Astrocyte (in vitro differentiated cells and primary cell): ENCODE measurements at regions not wholly inside any gene's neighbourhood (a gene's known extent, or its start where the extent isn't known, plus 50 kb on each side); places are given as distances from the start of the nearest gene placed in this dataset.
"Not testable (repeated sequence)": the region's sequence is repeated elsewhere in the genome, so short reads cannot be mapped to it uniquely, and the experiment has no call there.

ENCODE experiments used
- DNase-seq: peaks from one replicate; pipeline ENCODE4 v3.0.0-alpha.2; 2010; ENCODE audit warnings: low read depth
- FAIRE-seq: peaks from 2 replicates; lab custom pipeline; 2011; peaks lifted over from hg19 to GRCh38; lab: Jason Lieb, UNC
- H2AFZ ChIP-seq: 2 replicates; pipeline ENCODE4 v1.6.0; 2012; ENCODE audit warnings: low read depth, low read length, inconsistent platforms
- H3K27ac ChIP-seq: 2 replicates; pipeline ENCODE4 v1.5.1; 2011; ENCODE audit warnings: low read depth, low read length, inconsistent platforms
- H3K27me3 ChIP-seq: 2 replicates; pipeline ENCODE4 v1.6.0; 2011; ENCODE audit warnings: low read length, inconsistent platforms; ENCODE audit not compliant: insufficient read depth
- H3K36me3 ChIP-seq: 2 replicates; pipeline ENCODE4 v1.5.1; 2011; ENCODE audit warnings: low read length, inconsistent platforms; ENCODE audit not compliant: insufficient read depth
- H3K4me1 ChIP-seq: 2 replicates; pipeline ENCODE4 v1.5.1; 2011; ENCODE audit warnings: low read length, inconsistent platforms; ENCODE audit not compliant: insufficient read depth
- H3K4me2 ChIP-seq: 2 replicates; pipeline ENCODE4 v1.6.0; 2012; ENCODE audit warnings: low read length, inconsistent platforms
- H3K4me3 ChIP-seq: 2 replicates; pipeline ENCODE4 v1.5.1; 2011; ENCODE audit warnings: low read depth, mild to moderate bottlenecking, low read length, inconsistent platforms; ENCODE audit not compliant: insufficient read depth
- H3K79me2 ChIP-seq: 2 replicates; pipeline ENCODE4 v1.6.0; 2012; ENCODE audit warnings: mild to moderate bottlenecking, low read length, inconsistent platforms; ENCODE audit not compliant: insufficient read depth
- H3K9ac ChIP-seq: 2 replicates; pipeline ENCODE4 v1.6.0; 2012; ENCODE audit warnings: mild to moderate bottlenecking, low read length, inconsistent platforms
- H3K9me3 ChIP-seq: 2 replicates; pipeline ENCODE4 v1.5.1; 2012; ENCODE audit warnings: low read depth, mild to moderate bottlenecking, low read length, inconsistent platforms; ENCODE audit not compliant: insufficient read depth
- H4K20me1 ChIP-seq: 2 replicates; pipeline ENCODE4 v1.6.0; 2012; ENCODE audit warnings: low read length, inconsistent platforms; ENCODE audit not compliant: insufficient read depth
- H3K27ac Mint-ChIP-seq: one replicate; pipeline ENCODE4 v1.8.0; 2021; ENCODE audit warnings: mild to moderate bottlenecking, mixed read lengths; ENCODE audit not compliant: unreplicated experiment
- H3K27me3 Mint-ChIP-seq: one replicate; pipeline ENCODE4 v1.8.0; 2021; ENCODE audit warnings: low read depth, mixed read lengths; ENCODE audit not compliant: unreplicated experiment
- H3K36me3 Mint-ChIP-seq: one replicate; pipeline ENCODE4 v1.8.0; 2021; ENCODE audit warnings: low read depth, mixed read lengths; ENCODE audit not compliant: unreplicated experiment
- H3K4me1 Mint-ChIP-seq: one replicate; pipeline ENCODE4 v1.8.0; 2021; ENCODE audit warnings: low read depth, mixed read lengths; ENCODE audit not compliant: unreplicated experiment
- H3K4me3 Mint-ChIP-seq: one replicate; pipeline ENCODE4 v1.8.0; 2021; ENCODE audit warnings: mild to moderate bottlenecking, moderate library complexity, mixed read lengths; ENCODE audit not compliant: unreplicated experiment
- H3K9me3 Mint-ChIP-seq: one replicate; pipeline ENCODE4 v1.8.0; 2021; ENCODE audit warnings: mild to moderate bottlenecking, mixed read lengths; ENCODE audit not compliant: unreplicated experiment
- EZH2 ChIP-seq: IDR thresholded peaks from 2 replicates; pipeline ENCODE4 v1.6.1; 2012; ENCODE audit warnings: mild to moderate bottlenecking, low read length, inconsistent platforms; ENCODE audit not compliant: insufficient read depth
- TF ChIP-seq, protein P1 (sequence below): IDR thresholded peaks from 2 replicates; pipeline ENCODE4 v1.5.1; 2011; ENCODE audit warnings: low read depth, mild to moderate bottlenecking, inconsistent platforms, low read length, moderate library complexity; ENCODE audit not compliant: insufficient read depth

DNA sequence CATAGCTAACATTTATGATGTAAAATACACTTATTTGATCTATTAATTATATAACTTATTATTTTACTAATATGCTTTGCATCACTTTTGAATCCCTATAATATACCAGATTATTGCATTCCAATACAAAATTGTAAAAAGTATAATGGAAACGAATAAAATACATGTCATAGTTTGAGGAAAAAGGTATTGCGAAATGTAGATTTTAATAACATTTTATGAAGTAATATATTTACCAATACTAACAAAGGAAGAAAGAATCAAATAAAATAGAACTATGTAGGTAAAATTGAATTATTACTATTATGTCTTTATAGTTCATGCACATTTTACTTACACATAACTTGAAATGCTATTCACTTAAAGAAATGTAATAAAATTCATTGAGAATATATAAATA is 1300.2 kb downstream of the ADGRL3 start:
- Histone ChIP-seq H3K9ac (no peak overlapping the region), H3K9me3 (no peaks in the 10 kb centered on the region), H3K79me2 (no peaks in the 10 kb centered on the region), H4K20me1 (no peaks in the 10 kb centered on the region), H3K27me3 (no peaks in the 10 kb centered on the region), H3K4me3 (no peak overlapping the region), H2AFZ (no peak overlapping the region), H3K27ac (no peak overlapping the region), H3K4me2 (no peak overlapping the region), H3K36me3 (no peaks in the 10 kb centered on the region), H3K4me1 (no peaks in the 10 kb centered on the region)
- DNase-seq: no peak
- no peak for FAIRE-seq
- Mint-ChIP-seq H3K36me3 (no peaks in the 10 kb centered on the region), H3K27ac (no peak overlapping the region), H3K4me3 (no peak overlapping the region), H3K4me1 (no peaks in the 10 kb centered on the region), H3K27me3 (no peaks in the 10 kb centered on the region), H3K9me3 (no peaks in the 10 kb centered on the region)
- no peak for TF ChIP-seq EZH2
- TF ChIP-seq, protein P1, sequence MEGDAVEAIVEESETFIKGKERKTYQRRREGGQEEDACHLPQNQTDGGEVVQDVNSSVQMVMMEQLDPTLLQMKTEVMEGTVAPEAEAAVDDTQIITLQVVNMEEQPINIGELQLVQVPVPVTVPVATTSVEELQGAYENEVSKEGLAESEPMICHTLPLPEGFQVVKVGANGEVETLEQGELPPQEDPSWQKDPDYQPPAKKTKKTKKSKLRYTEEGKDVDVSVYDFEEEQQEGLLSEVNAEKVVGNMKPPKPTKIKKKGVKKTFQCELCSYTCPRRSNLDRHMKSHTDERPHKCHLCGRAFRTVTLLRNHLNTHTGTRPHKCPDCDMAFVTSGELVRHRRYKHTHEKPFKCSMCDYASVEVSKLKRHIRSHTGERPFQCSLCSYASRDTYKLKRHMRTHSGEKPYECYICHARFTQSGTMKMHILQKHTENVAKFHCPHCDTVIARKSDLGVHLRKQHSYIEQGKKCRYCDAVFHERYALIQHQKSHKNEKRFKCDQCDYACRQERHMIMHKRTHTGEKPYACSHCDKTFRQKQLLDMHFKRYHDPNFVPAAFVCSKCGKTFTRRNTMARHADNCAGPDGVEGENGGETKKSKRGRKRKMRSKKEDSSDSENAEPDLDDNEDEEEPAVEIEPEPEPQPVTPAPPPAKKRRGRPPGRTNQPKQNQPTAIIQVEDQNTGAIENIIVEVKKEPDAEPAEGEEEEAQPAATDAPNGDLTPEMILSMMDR: no peak

DNA sequence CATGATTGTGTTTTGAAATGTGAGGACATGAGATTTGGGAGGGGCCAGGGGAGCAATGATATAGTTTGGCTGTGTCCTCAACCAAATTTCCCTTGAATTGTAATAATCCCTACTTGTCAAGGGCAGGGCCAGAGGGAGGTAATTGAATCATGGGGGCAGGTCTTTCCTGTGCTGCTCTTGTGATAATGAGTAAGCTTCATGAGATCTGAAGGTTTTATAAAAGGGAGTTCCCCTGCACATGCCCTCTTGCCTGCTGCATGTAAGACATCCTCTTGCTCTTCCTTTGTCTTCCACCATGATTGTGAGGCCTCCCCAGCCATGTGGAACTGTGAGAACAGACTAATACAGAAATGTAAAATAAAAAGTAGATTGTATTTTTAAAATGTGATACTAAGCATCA is 1294.9 kb downstream of the ADGRL3 start:
- Mint-ChIP-seq H3K36me3 (no peaks in the 10 kb centered on the region), H3K4me1 (peaks cover 3% of the 10 kb centered on the region), H3K4me3 (no peak overlapping the region), H3K9me3 (no peaks in the 10 kb centered on the region), H3K27me3 (no peaks in the 10 kb centered on the region), H3K27ac (no peak overlapping the region)
- Histone ChIP-seq H4K20me1 (no peaks in the 10 kb centered on the region), H3K9ac (no peak overlapping the region), H3K4me3 (no peak overlapping the region), H3K4me1 (no peaks in the 10 kb centered on the region), H3K27me3 (no peaks in the 10 kb centered on the region), H3K36me3 (no peaks in the 10 kb centered on the region), H3K27ac (no peak overlapping the region), H3K9me3 (no peaks in the 10 kb centered on the region), H3K4me2 (no peak overlapping the region), H3K79me2 (no peaks in the 10 kb centered on the region), H2AFZ (no peak overlapping the region)
- no peak for FAIRE-seq
- DNase-seq: no peak
- TF ChIP-seq EZH2: no peak
- TF ChIP-seq, protein P1: no peak

DNA sequence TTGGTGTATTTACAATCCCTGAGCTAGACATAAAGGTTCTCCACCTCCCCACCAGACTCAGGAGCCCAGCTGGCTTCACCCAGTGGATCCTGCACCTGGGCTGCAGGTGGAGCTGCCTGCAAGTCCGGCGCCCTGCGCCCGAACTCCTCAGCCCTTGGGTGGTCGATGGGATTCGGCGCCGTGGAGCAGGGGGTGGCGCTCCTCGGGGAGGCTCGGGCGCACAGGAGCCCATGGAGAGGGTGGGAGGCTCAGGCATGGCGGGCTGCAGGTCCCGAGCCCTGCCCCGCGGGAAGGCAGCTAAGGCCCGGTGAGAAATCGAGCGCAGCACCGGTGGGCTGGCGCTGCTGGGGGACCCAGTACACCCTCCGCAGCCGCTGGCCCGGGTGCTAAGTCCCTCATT is 1291.6 kb downstream of the ADGRL3 start:
- not testable (repeated sequence) for H3K4me1 ChIP-seq, H2AFZ ChIP-seq, H4K20me1 ChIP-seq, H3K27me3 ChIP-seq, H3K4me3 Mint-ChIP-seq, H3K36me3 ChIP-seq, H3K9me3 ChIP-seq, H3K4me3 ChIP-seq, H3K27ac ChIP-seq, FAIRE-seq, H3K27me3 Mint-ChIP-seq, H3K4me2 ChIP-seq, DNase-seq, H3K27ac Mint-ChIP-seq, H3K4me1 Mint-ChIP-seq, H3K9me3 Mint-ChIP-seq, H3K36me3 Mint-ChIP-seq, H3K79me2 ChIP-seq, H3K9ac ChIP-seq
